Skeletal muscle satellite cell (primary cell): ENCODE measurements at regions not wholly inside any gene's neighbourhood (a gene's known extent, or its start where the extent isn't known, plus 50 kb on each side); places are given as distances from the start of the nearest gene placed in this dataset.

ENCODE experiments used
- H3K27me3 ChIP-seq: 2 replicates; pipeline ENCODE4 v1.7.0; 2013; ENCODE audit warnings: low read length; ENCODE audit not compliant: control insufficient read depth, insufficient read depth
- H3K36me3 ChIP-seq: 2 replicates; pipeline ENCODE4 v1.7.0; 2013; ENCODE audit warnings: mild to moderate bottlenecking, control low read depth, low read length; ENCODE audit not compliant: insufficient read depth
- H3K4me1 ChIP-seq: 2 replicates; pipeline ENCODE4 v1.7.0; 2013; ENCODE audit warnings: low read length; ENCODE audit not compliant: control insufficient read depth, insufficient read depth
- H3K4me2 ChIP-seq: 2 replicates; pipeline ENCODE4 v1.7.0; 2013; ENCODE audit warnings: mild to moderate bottlenecking, low read length
- H3K4me3 ChIP-seq: 2 replicates; pipeline ENCODE4 v1.7.0; 2013; ENCODE audit warnings: low read length
- H3K9ac ChIP-seq: 2 replicates; pipeline ENCODE4 v1.7.0; 2013; ENCODE audit warnings: mild to moderate bottlenecking, low read depth, low read length, moderate library complexity
- H3K9me3 ChIP-seq: replicated peaks from 2 replicates; pipeline ENCODE4 v1.7.0; 2013; ENCODE audit warnings: mild to moderate bottlenecking, control low read depth, low read length

- no peaks in the 10 kb centered on the region for H3K27me3 ChIP-seq
- no peak overlapping the region for H3K9ac ChIP-seq
- H3K4me1 ChIP-seq = peaks cover 7% of the 10 kb centered on the region
- no peaks in the 10 kb centered on the region for H3K9me3 ChIP-seq
- H3K4me2 ChIP-seq = no peak overlapping the region
- H3K4me3 ChIP-seq = no peak overlapping the region
- H3K36me3 ChIP-seq = no peaks in the 10 kb centered on the region
Measured at GRCh38 chr6:121810158-121811032, 374.9 kb downstream of the GJA1 start.

GRCh38 chr6:121811106-121811505 lies 375.7 kb downstream of the GJA1 start:
- H3K9ac ChIP-seq = no peak overlapping the region
- H3K4me1 ChIP-seq = peaks cover 7% of the 10 kb centered on the region
- H3K4me2 ChIP-seq = no peak overlapping the region
- no peaks in the 10 kb centered on the region for H3K27me3 ChIP-seq
- no peaks in the 10 kb centered on the region for H3K36me3 ChIP-seq
- H3K4me3 ChIP-seq = no peak overlapping the region
- H3K9me3 ChIP-seq = no peaks in the 10 kb centered on the region

- no peak overlapping the region for H3K9ac ChIP-seq
Measured at GRCh38 chr6:121816361-121816760, 380.9 kb downstream of the GJA1 start.

GRCh38 chr6:121816906-121817540 lies 381.6 kb downstream of the GJA1 start:
- Histone ChIP-seq H3K4me3 (no peak overlapping the region), H3K9me3 (peaks cover 9% of the 10 kb centered on the region), H3K27me3 (no peaks in the 10 kb centered on the region), H3K9ac (no peak overlapping the region), H3K4me1 (no peaks in the 10 kb centered on the region), H3K36me3 (no peaks in the 10 kb centered on the region), H3K4me2 (no peak overlapping the region)

More at GRCh38 chr6:121816361-121816760, 380.9 kb downstream of the GJA1 start:
- no peaks in the 10 kb centered on the region for H3K36me3 ChIP-seq
- H3K4me2 ChIP-seq = no peak overlapping the region
- no peaks in the 10 kb centered on the region for H3K27me3 ChIP-seq
- H3K4me3 ChIP-seq = no peak overlapping the region
- no peaks in the 10 kb centered on the region for H3K4me1 ChIP-seq
- peaks cover 9% of the 10 kb centered on the region for H3K9me3 ChIP-seq

- no peaks in the 10 kb centered on the region for H3K27me3 ChIP-seq
- H3K4me2 ChIP-seq = no peak overlapping the region
- H3K9ac ChIP-seq = no peak overlapping the region
- H3K4me1 ChIP-seq = peaks cover 19% of the 10 kb centered on the region
- H3K9me3 ChIP-seq = peaks cover 9% of the 10 kb centered on the region
- H3K36me3 ChIP-seq = no peaks in the 10 kb centered on the region
- no peak overlapping the region for H3K4me3 ChIP-seq
Measured at GRCh38 chr6:121823437-121823851, 388.0 kb downstream of the GJA1 start.

GRCh38 chr6:121826156-121826810 lies 390.8 kb downstream of the GJA1 start:
- Histone ChIP-seq H3K27me3 (no peaks in the 10 kb centered on the region), H3K9me3 (no peaks in the 10 kb centered on the region), H3K4me1 (peaks cover 19% of the 10 kb centered on the region), H3K4me2 (no peak overlapping the region), H3K36me3 (no peaks in the 10 kb centered on the region), H3K9ac (no peak overlapping the region), H3K4me3 (no peak overlapping the region)

- Histone ChIP-seq H3K36me3 (no peaks in the 10 kb centered on the region), H3K9me3 (no peaks in the 10 kb centered on the region), H3K9ac (no peak overlapping the region), H3K4me1 (peaks cover 13% of the 10 kb centered on the region), H3K27me3 (no peaks in the 10 kb centered on the region), H3K4me3 (no peak overlapping the region), H3K4me2 (no peak overlapping the region)
Measured at GRCh38 chr6:121828146-121828886, 392.9 kb downstream of the GJA1 start.

GRCh38 chr6:121830736-121831135 lies 395.3 kb downstream of the GJA1 start:
- Histone ChIP-seq H3K36me3 (no peaks in the 10 kb centered on the region), H3K4me1 (peaks cover 9% of the 10 kb centered on the region), H3K4me3 (no peak overlapping the region), H3K9ac (no peak overlapping the region), H3K4me2 (no peak overlapping the region), H3K27me3 (no peaks in the 10 kb centered on the region), H3K9me3 (no peaks in the 10 kb centered on the region)

- Histone ChIP-seq H3K9ac (no peak overlapping the region), H3K27me3 (no peaks in the 10 kb centered on the region), H3K4me1 (peaks cover 5% of the 10 kb centered on the region), H3K4me3 (no peak overlapping the region), H3K4me2 (no peak overlapping the region), H3K9me3 (no peaks in the 10 kb centered on the region), H3K36me3 (no peaks in the 10 kb centered on the region)
Measured at GRCh38 chr6:121835662-121836061, 400.2 kb downstream of the GJA1 start.

- peaks cover 5% of the 10 kb centered on the region for H3K4me1 ChIP-seq
- no peaks in the 10 kb centered on the region for H3K9me3 ChIP-seq
- no peak overlapping the region for H3K9ac ChIP-seq
- no peaks in the 10 kb centered on the region for H3K27me3 ChIP-seq
- H3K4me2 ChIP-seq = no peak overlapping the region
- H3K36me3 ChIP-seq = no peaks in the 10 kb centered on the region
- H3K4me3 ChIP-seq = no peak overlapping the region
Measured at GRCh38 chr6:121837545-121838229, 402.2 kb downstream of the GJA1 start.
